HPDE6-E6E7 (cell line): ENCODE measurements at regions not wholly inside any gene's neighbourhood (a gene's known extent, or its start where the extent isn't known, plus 50 kb on each side); places are given as distances from the start of the nearest gene placed in this dataset.
"Not testable (repeated sequence)": the region's sequence is repeated elsewhere in the genome, so short reads cannot be mapped to it uniquely, and the experiment has no call there.

Source experiments
- DNase-seq: peaks from one replicate; pipeline ENCODE4 v3.0.0; 2011; ENCODE audit warnings: missing footprints; ENCODE audit errors: extremely low spot score

DNA sequence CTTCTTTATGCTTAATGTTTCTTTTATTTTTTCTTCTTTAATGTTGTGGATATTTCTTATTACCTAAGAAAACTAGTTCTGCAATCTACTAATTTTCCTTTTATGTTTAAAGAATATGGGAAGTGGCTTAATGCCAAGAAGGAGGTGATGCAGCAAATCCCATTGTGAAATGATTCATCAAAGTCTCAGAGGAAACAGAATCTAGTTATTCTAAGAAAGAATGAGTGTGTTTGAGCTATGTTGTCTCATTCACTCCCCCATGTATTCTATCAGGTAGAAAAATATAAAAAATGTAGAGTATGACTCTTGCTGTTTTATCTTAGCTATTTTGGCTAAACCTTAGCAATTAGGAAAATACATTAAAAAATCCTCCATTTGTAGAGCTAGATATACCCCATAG is 659.9 kb upstream of the RGS18 start:
- DNase-seq: peak; percentile 29

DNA sequence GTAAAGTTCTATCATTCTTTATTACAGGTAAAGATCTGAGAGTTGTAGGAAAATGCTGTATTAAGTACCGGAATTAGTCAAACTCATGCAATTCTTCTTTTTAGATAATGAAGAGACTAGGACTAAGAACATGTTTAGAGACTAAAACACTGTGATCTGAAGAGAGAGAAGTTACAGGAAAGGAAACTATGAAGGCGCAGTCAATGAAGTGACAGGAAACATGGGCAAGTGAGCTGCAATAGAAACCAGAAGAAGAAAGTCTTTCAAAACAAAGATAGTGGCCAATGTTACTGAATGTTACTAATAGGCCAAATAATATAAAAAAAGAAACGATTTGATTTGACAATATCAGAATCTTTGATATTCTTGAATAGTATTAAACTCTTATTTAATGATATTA is 659.4 kb upstream of the RGS18 start:
- no peak for DNase-seq

DNA sequence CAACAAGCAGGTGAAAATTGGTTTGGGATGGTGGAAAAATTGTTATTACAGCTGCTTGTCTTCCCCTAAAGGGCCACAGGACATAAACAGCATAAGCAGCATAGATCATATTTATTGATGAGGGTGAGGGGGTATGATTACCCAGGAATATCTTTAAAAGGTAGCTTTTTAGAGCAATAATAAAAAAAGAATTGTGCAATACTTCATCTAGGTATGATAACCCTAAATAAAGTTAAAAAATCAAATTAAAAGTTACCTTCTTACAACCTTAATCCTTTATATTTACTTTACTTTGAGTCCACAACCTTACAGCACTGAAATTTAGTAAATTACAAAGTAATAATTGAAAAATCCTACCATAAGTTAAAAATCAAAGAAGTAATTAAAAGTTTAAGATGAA is 653.3 kb upstream of the RGS18 start:
- no peak for DNase-seq

DNA sequence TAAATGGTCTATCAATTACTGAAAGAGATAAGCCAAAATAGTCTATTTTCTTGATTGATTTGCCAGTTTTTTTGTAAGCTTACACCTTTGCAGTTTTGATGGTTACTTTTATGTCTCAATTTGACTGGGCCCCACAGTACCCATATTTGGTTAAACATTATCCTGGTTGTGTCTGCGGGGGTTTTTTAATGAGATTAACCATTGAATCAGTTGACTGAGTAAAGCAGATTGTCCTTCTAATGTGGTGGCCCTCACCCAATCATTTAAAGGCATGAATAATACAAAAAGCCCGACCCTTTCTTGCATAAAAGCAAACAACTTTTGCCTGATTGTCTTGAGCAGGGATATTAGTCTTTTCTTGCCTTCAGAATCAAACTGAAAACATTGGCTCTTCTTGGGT is 650.0 kb upstream of the RGS18 start:
- DNase-seq: no peak

GRCh38 chr1:191511480-191511879 is 646.8 kb upstream of the RGS18 start:
- DNase-seq: not testable (repeated sequence)

DNA sequence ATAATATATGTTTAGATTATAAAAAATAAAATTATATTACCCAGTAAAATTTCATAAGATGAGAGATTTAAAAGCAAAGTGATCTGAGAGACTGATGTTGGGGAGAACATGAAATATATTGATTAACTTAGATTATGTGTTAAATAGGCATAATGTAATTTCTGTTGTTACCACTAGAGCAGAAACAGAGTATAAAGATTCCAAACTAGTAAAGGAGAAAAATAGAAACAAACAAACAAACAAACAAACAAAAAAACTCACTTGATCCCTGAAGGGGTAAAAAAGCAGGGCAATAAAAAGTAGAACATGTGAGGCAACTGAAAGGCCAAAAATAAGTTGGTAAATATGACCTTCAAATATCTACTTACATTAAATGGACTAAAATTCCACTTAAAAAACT is 640.4 kb upstream of the RGS18 start:
- DNase-seq: no peak

GRCh38 chr1:191519519-191519918 is 638.7 kb upstream of the RGS18 start:
- no peak for DNase-seq

DNA sequence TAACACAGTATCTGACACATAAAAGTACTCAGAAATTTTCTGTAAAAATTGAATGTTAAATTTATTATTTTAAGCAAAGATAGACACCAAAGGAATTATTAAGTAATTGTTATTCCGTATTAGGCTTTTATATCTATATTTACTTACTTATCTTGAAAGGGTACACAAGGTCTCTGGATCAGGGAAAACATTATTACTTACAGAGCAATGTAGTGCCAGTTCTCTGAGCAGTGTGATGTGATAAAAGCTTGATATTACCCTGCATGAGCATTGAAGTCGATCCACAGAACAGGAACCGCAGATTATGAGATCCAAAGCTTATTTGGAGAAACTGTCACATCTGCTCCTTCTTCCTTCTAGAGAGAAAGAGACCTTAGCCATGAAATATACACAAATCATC is 637.9 kb upstream of the RGS18 start:
- no peak for DNase-seq

DNA sequence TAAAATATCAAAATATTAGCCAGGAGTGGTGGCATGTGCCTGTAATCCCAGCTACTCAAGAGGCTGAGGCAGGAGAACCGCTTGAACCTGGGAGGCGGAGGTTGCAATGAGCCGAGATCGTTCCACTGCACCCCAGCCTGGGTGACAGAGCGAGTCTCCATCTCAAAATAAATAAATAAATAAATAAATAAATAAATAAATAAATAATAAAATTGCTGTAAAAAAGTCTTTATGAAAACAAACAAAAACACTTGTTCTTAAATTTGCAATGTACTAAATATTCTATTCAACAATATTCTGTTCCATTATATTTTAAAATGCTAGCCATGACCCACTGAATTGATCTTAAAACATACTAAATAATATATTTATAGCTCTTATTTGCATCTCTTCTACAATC is 632.3 kb upstream of the RGS18 start:
- DNase-seq: not testable (repeated sequence)

DNA sequence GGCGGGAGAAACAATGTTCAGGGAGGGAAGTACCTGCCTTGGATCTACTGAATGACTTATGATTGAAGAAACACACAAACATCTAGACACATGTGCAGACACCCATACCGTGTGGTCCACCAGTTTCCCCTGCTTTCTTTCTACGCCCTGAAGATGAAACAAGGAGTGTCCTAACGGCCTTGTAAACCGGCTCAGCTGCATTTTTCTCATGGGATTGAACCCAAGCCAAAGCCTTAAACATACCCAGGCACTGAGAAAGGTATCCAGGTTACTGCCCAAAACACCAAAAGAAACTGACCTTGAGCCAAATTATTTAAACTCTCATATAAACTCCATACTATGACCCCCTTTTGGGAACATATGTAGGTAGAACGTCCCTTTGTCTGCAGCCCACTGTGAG is 630.0 kb upstream of the RGS18 start:
- DNase-seq: peak; percentile 29

GRCh38 chr1:191530928-191531327 is 627.3 kb upstream of the RGS18 start:
- DNase-seq: no peak

DNA sequence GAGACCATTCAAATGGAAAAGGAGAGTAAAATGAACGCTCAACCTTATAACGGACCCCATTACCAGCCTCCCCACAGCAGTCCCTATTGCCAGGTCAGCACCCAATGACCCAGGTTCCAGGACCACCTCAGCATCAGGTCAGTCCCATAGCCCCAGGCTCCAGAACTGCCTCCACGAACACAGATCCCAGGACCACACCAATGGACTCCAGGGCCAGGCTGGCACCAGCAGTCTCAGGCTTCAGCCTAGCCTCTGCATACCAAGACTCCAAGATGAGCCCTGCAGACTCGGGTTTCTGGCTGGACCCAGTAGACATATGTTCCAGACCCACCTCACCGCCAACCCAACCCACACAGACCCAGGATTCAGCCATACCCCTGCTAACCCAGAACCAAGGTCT is 625.0 kb upstream of the RGS18 start:
- DNase-seq: no peak

DNA sequence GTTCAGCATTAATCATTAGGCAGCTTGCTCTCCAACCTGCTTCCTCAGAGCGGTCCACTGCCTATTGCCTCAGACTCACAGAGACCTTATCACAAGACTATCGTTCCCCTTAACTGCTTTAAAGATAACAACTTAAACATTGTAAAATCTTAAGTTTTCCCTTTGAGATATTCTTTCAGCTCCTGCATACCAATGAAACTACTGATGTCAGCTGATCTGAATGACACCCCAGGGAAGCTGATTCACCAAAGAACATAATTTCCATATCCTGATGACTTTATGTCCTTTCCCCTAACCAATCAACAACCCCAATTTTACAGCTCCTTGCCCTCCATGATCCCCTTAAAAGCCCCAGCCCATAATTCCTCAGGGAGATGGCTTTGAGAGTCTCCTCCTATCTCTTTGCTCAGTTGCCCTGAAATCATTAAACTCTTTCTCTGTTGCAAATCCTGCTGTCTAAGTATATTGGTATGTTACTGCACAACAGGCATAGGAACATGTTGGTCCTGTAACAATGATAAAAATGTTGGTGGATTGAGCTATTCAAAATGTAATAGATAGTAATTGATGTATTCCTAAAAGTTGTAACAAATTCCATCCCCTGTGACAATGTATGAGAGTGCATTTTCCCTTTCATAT is 621.4 kb upstream of the RGS18 start:
- no peak for DNase-seq

DNA sequence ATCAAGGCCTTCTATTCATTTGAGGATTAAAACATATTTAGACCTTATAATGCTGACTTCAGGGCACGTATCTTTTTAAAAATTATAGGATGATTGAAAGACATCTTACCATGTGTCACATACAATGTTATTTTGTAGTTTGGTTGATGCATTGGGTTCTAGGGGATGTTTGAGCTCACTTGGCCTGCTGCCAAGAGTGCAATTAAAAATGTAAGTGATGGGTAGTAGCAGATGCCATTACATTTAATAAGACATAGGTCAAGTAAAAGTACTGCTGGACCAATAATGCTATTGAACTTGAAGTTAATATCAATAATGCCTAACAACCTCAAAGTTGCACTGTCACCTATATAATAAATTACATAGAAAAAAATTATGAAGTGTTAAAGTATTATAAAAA is 616.5 kb upstream of the RGS18 start:
- no peak for DNase-seq

DNA sequence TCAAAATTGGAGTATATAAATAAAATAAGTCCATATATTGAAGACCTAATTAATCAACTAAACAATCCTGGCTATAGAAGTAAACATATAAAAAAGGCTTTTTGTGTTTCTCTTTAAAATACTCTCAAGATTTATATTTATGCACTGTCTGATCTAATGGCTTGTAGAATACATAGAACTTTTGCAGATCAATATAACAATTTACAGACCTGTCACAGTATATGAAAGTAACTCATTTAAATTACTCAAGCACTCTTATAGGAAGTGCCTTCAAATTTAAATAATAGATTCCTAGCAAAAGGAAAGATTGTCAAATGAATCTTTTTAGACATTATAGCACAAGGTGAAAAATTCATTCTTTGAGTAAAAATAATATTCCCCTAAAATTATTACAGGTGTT is 615.8 kb upstream of the RGS18 start:
- DNase-seq: no peak

- no peak for DNase-seq
These were observed 611.5 kb upstream of the RGS18 start for GRCh38 chr1:191546803-191547202.

GRCh38 chr1:191551019-191551418 is 607.2 kb upstream of the RGS18 start:
- no peak for DNase-seq

DNA sequence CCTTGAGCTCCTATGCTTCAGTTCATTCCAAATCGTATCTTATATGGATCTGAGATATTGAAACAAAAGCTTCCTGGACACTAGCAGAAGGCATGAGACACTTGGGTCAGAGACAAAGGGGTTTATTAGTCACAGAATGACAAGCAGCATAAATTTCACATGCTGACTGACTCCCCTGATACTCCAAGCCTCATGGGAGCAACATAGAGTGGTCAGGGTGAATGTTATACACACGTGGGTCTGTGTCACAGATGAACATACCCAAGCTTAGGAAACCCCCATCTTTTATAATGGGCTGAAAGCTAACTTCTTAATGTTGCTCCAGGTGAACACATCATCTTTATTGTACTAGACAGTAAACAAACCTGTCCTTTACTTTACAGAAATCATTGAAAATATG is 599.9 kb upstream of the RGS18 start:
- no peak for DNase-seq

DNA sequence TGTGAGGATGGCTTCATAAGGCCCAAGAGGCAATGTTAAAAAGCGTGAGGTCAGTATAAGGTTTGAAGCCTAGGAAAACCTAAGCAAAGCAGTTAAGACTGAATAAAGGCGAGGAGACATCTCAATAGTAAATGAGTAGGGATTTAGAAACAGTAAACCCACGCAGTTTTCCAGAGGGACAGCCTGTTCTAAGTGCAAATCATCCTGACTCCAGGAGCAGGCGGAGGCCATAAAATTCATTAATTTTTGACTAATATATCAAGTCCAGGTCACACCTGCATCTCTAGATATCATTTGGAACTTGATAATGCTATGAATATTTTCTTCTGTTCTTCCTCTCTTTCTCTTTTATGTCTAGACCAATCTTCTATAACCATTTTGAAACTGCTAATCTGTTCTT is 597.0 kb upstream of the RGS18 start:
- DNase-seq: no peak

DNA sequence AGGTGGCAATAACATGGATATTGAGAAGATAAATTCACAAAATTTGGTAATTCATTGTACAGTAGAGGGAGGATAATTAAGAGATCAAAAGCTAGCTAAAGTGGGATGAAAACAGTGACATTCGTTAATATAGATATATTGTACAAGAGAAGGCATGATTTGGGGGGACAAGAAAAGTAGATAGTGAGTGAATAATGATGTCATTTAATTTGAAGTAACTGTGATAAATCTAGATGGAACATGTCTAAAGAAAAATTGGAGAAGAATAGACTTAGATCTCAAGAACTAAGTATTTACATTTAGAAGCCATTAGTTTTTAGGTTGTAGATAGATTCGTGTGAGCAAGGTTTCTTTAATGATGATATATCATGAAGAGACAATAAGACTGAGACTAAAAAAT is 594.0 kb upstream of the RGS18 start:
- no peak for DNase-seq

- DNase-seq: no peak
These were observed 585.8 kb upstream of the RGS18 start for GRCh38 chr1:191572479-191572878.

GRCh38 chr1:191575180-191575579 is 583.1 kb upstream of the RGS18 start:
- no peak for DNase-seq

DNA sequence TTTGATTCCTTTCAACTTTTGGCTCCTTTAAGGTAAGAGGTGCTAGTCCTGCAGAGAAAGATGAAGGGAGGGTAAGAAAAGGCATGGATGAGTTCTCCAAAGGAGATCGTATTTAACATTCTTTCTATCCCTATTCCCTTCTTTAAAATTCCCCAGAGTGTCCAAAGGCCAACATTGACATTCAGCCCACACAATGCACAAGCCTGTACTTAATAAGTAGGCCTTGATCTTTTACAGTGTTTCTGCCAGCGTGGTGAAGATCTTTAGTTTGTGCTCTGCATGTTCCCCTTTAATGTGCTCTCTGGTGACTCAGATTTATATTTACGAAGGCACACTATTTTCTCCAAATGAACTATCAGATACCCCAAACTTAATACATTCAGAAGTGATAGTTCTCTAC is 582.5 kb upstream of the RGS18 start:
- no peak for DNase-seq

DNA sequence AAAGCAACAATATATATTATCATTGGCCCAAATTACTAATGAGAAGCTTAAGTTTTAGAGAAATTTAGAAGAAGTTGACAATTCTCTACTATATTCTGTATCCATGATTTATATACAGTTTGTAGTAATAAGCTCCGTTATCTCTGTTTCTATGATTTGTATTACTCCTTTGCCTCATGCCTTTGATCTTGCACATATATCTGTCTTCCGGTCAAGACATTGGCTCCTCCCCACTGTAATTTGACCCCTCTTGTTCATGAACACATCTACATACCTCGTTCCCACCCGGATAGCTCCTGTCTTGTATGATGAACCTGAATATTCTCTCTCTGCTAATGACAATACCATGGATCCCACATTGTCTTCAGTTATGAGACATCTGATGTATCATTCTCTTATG is 581.0 kb upstream of the RGS18 start:
- DNase-seq: no peak

DNA sequence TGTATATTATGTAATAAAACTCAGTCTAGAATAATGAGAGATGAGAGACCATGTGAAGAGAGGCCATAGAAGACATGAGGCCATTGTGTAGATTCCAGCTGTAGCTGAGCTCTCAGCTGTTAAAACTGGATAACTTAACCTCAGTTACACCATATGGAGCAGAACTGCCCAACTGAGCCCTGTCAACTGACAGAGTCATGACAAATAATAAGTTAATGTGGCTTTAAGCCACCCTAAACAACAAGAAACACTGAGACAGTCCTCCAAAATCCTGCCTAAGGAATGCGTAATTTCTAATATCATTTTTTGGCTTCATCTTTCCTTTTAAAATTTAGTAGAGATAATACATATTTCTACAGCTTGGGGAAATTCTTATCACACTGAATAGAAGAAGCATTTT is 580.0 kb upstream of the RGS18 start:
- no peak for DNase-seq
